ENCODE measurements at regions not wholly inside any gene's neighbourhood (a gene's known extent, or its start where the extent isn't known, plus 50 kb on each side); places are given as distances from the start of the nearest gene placed in this dataset.
"Not testable (repeated sequence)": the region's sequence is repeated elsewhere in the genome, so short reads cannot be mapped to it uniquely, and the experiment has no call there.

DNA sequence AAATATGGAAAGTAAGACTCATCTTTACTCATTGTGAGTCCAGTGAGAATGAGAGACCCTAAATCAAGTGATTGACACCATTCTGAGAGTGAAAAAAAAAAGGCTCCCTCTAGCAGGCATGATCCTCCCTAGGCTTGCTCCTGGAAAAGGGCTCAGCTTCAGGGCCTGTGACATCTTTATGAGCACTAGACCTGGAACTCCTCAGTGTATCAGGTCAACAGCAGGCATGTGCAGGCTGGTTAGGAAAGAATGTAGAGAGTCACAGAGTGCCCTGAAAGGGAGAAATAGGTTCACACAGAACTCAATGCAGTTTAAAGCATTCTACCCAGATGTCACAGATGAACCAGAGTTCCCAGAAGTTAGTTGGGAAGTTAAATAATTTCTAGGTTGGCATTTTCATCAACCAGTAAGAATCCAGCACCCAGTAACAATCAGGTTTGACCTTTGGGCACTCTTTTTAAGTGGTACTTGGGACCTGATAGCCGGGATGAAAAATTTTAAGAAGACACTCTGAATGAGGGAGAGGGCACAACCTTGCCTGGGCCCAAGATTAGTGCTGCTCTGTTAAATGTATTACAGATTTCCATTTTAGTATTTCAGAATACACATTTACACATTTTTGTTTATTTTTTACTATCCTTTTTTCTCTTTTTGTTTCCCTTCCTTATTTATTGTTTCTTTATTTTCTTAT, 828.8 kb downstream of the C12orf50 start:
- TF ChIP-seq, protein P1, sequence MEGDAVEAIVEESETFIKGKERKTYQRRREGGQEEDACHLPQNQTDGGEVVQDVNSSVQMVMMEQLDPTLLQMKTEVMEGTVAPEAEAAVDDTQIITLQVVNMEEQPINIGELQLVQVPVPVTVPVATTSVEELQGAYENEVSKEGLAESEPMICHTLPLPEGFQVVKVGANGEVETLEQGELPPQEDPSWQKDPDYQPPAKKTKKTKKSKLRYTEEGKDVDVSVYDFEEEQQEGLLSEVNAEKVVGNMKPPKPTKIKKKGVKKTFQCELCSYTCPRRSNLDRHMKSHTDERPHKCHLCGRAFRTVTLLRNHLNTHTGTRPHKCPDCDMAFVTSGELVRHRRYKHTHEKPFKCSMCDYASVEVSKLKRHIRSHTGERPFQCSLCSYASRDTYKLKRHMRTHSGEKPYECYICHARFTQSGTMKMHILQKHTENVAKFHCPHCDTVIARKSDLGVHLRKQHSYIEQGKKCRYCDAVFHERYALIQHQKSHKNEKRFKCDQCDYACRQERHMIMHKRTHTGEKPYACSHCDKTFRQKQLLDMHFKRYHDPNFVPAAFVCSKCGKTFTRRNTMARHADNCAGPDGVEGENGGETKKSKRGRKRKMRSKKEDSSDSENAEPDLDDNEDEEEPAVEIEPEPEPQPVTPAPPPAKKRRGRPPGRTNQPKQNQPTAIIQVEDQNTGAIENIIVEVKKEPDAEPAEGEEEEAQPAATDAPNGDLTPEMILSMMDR (IDR thresholded peaks at IDR 0.05), result no peak

DNA sequence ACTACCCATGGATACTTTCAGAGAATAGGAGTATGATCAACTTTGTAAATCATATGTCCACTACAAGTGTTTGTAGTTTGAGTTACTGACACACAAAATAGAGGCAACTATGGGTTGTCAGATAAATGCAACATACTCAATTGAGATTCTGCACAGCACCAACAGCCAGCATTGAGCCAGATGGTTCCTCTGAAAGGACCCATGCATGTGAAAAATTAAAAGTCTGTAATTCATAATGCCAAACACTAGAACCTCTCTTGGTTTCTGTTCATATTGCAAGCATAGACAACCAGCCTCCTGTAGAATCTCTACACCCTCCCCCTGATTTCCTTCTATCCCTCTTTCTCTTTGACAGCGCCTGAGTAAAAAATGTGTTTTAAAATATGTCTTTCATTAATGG, 831.0 kb downstream of the C12orf50 start:
- TF ChIP-seq, protein P1 (IDR thresholded peaks at IDR 0.05), result no peak
- Mint-ChIP-seq H3K27ac (no peak overlapping the region), H3K36me3 (ENCODE audit: low read depth) (no peaks in the 10 kb centered on the region), H3K27me3 (ENCODE audit: insufficient read depth) (no peaks in the 10 kb centered on the region; the same call in 1 of the 2 replicates), H3K4me3 (no peak overlapping the region), H3K4me1 (ENCODE audit: low read depth) (no peaks in the 10 kb centered on the region), H3K9me3 (peaks cover 28% of the 10 kb centered on the region)
- no peak for DNase-seq

More for the DNA sequence above, 828.8 kb downstream of the C12orf50 start:
- Mint-ChIP-seq H3K27ac (no peak overlapping the region), H3K36me3 (ENCODE audit: low read depth) (no peaks in the 10 kb centered on the region), H3K4me1 (ENCODE audit: low read depth) (no peaks in the 10 kb centered on the region), H3K4me3 (no peak overlapping the region), H3K27me3 (ENCODE audit: insufficient read depth) (no peaks in the 10 kb centered on the region; the same call in 1 of the 2 replicates), H3K9me3 (peaks cover 45% of the 10 kb centered on the region)
- no peak for DNase-seq

DNA sequence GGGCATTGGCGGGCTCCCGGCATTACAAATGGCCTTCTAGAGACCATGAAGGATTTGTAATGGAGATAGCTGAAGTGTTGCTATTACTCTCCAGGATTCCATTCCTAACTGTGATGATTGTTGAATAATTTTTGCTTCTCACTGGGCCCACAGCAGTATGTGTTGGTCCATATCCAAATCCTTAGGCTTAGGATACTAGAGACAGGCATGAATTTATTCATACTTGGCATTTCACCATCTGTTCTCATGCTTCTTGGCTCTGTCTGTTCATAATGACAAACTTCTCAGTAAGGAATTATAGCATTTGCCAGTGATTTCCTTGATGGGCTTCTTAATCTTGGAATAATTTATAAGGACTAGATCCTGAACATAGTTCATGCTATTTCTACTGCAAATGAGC, 832.9 kb downstream of the C12orf50 start:
- no peak for DNase-seq
- peaks cover 24% of the 10 kb centered on the region for H3K9me3 Mint-ChIP-seq
- H3K36me3 Mint-ChIP-seq (ENCODE audit: low read depth), result no peaks in the 10 kb centered on the region
- no peak overlapping the region for H3K27ac Mint-ChIP-seq
- TF ChIP-seq, protein P1 (IDR thresholded peaks at IDR 0.05), result no peak
- H3K4me3 Mint-ChIP-seq, result no peak overlapping the region
- no peaks in the 10 kb centered on the region; the same call in 1 of the 2 replicates for H3K27me3 Mint-ChIP-seq (ENCODE audit: insufficient read depth)
- H3K4me1 Mint-ChIP-seq (ENCODE audit: low read depth), result no peaks in the 10 kb centered on the region

DNA sequence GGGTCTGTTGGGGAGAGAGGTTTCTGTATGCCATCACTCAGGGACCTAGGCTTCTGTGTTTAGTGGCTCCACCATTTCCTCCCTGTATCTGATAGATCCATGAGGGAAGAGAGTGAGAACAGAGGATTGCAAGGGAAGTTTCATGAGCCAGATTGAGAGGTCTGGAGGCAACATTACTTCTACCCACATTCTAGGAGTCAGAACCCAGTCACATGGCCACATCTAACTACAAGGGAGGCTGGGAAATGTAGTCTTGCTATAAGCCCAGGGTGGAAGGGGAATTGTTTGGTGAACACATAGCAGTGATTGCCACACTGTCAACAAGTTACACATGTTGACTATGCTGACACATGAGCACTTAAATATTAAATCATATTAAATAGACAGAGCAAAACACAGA, 834.8 kb downstream of the C12orf50 start:
- not testable (repeated sequence) for H3K36me3 Mint-ChIP-seq (ENCODE audit: low read depth); DNase-seq; H3K4me3 Mint-ChIP-seq; H3K27ac Mint-ChIP-seq; H3K4me1 Mint-ChIP-seq (ENCODE audit: low read depth); H3K27me3 Mint-ChIP-seq (ENCODE audit: insufficient read depth)
- H3K9me3 Mint-ChIP-seq, result peaks cover 18% of the 10 kb centered on the region

DNA sequence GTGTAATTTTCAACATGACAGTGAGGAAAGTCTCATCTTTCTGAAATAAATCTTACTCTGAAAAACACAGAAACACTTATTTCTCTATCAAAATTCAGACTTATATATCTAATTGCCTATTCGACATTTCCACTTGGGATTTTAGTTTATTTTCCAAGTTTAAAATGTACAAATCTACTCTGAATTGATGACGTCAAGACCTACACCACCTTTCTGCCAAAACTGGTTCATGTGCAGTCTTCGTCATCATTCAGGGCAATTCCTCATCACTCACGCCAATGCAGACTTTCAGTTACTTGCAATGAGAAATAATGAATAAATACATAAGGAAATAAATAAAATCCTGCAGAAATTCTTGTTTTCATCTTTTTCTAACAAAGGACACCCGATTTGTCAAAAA, 843.8 kb downstream of the C12orf50 start:
- no peak overlapping the region for H3K27ac Mint-ChIP-seq
- no peaks in the 10 kb centered on the region for H3K36me3 Mint-ChIP-seq (ENCODE audit: low read depth)
- H3K9me3 Mint-ChIP-seq, result peaks cover 15% of the 10 kb centered on the region
- no peak for DNase-seq
- H3K27me3 Mint-ChIP-seq (ENCODE audit: insufficient read depth), result no peaks in the 10 kb centered on the region
- H3K4me3 Mint-ChIP-seq, result no peak overlapping the region
- no peaks in the 10 kb centered on the region for H3K4me1 Mint-ChIP-seq (ENCODE audit: low read depth)
- TF ChIP-seq, protein P1 (IDR thresholded peaks at IDR 0.05), result no peak

DNA sequence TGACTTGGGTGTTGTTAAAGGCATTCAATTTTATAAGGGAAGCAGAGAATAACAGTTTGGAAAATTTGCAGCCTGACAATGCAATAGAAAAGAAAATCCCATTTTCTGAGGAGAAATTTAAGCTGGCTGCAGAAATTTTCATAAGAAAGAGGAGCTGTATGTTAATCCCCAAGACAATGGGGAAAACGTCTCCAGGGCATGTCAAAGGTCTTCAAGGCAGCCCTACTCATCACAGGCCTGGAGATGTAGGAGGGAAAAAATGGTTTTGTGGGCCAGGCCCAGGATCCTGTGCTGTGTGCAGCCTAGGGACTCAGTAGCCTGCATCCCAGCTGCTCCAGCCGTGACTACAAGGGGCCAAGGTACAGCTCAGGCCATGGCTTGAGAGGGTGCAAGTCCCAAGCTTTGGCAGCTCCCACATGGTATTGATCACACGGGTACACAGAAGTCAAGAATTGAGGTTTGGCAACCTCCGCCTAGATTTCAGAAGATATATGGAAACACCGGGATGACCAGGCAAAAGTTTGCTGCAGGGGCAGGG, 846.4 kb downstream of the C12orf50 start:
- H3K27me3 Mint-ChIP-seq (ENCODE audit: insufficient read depth), result no peaks in the 10 kb centered on the region
- peaks cover 21% of the 10 kb centered on the region for H3K9me3 Mint-ChIP-seq
- TF ChIP-seq, protein P1 (IDR thresholded peaks at IDR 0.05), result no peak
- no peaks in the 10 kb centered on the region for H3K36me3 Mint-ChIP-seq (ENCODE audit: low read depth)
- no peaks in the 10 kb centered on the region for H3K4me1 Mint-ChIP-seq (ENCODE audit: low read depth)
- no peak for DNase-seq
- H3K4me3 Mint-ChIP-seq, result no peak overlapping the region
- no peak overlapping the region for H3K27ac Mint-ChIP-seq
